Loucy (cell line): ENCODE measurements at regions not wholly inside any gene's neighbourhood (a gene's known extent, or its start where the extent isn't known, plus 50 kb on each side); places are given as distances from the start of the nearest gene placed in this dataset.

ENCODE experiments used
- H2AFZ ChIP-seq: fragments of 200-600 bp; sonication (generic); 2 replicates; pipeline ENCODE4 v1.6.0; 2016; ENCODE audit warnings: antibody characterized with exemption, mild to moderate bottlenecking, low read length, moderate library complexity
- H3F3A ChIP-seq: fragments of 200-600 bp; 2 replicates; pipeline ENCODE4 v1.6.0; 2016; ENCODE audit warnings: antibody characterized with exemption, low read depth, mild to moderate bottlenecking
- H3K27me3 ChIP-seq: fragments of 200-600 bp; sonication (generic); 2 replicates; pipeline ENCODE4 v1.6.1; 2014; ENCODE audit warnings: low read length, mild to moderate bottlenecking; ENCODE audit not compliant: insufficient read depth, poor library complexity, severe bottlenecking
- H3K36me3 ChIP-seq: fragments of 200-600 bp; sonication (generic); 2 replicates; pipeline ENCODE4 v1.6.1; 2016; ENCODE audit warnings: low read length; ENCODE audit not compliant: insufficient read depth
- H3K4me1 ChIP-seq: fragments of 200-600 bp; sonication (generic); 2 replicates; pipeline ENCODE4 v1.5.1; 2014; ENCODE audit warnings: low read length, mild to moderate bottlenecking; ENCODE audit not compliant: insufficient read depth, poor library complexity, severe bottlenecking
- H3K4me2 ChIP-seq: fragments of 200-600 bp; sonication (generic); 2 replicates; pipeline ENCODE4 v1.6.0; 2014; ENCODE audit warnings: antibody characterized with exemption, low read length, low read depth, mild to moderate bottlenecking; ENCODE audit not compliant: poor library complexity, severe bottlenecking
- H3K4me3 ChIP-seq: fragments of 200-600 bp; sonication (generic); 2 replicates; pipeline ENCODE4 v1.5.1; 2014; ENCODE audit warnings: low read length, mild to moderate bottlenecking, mixed read lengths; ENCODE audit not compliant: poor library complexity, severe bottlenecking
- H3K79me2 ChIP-seq: fragments of 200-600 bp; sonication (generic); 2 replicates; pipeline ENCODE4 v1.6.1; 2014; ENCODE audit warnings: low read length; ENCODE audit not compliant: insufficient read depth
- H3K9ac ChIP-seq: fragments of 200-600 bp; sonication (generic); 2 replicates; pipeline ENCODE4 v1.6.0; 2014; ENCODE audit warnings: mild to moderate bottlenecking, low read depth, low read length, moderate library complexity; ENCODE audit not compliant: poor library complexity, severe bottlenecking
- H3K9me2 ChIP-seq: fragments of 200-600 bp; sonication (generic); replicated peaks from 2 replicates; pipeline ENCODE4 v1.6.1; 2016; ENCODE audit warnings: low read depth, low read length, mixed read lengths
- H3K9me3 ChIP-seq: fragments of 200-600 bp; sonication (generic); 2 replicates; pipeline ENCODE4 v1.6.1; 2014; ENCODE audit warnings: mild to moderate bottlenecking, antibody characterized with exemption, low read length, low read depth; ENCODE audit not compliant: insufficient read depth
- H4K20me1 ChIP-seq: fragments of 200-600 bp; sonication (generic); 2 replicates; pipeline ENCODE4 v1.6.0; 2014; ENCODE audit warnings: antibody characterized with exemption, low read length, mild to moderate bottlenecking; ENCODE audit not compliant: insufficient read depth, poor library complexity, severe bottlenecking
- CTCF ChIP-seq: fragments of 200-600 bp; sonication (generic); conservative IDR thresholded peaks from 2 replicates; pipeline ENCODE4 v1.5.1; 2014; ENCODE audit warnings: mild to moderate bottlenecking, antibody characterized with exemption, low read length
- EZH2phosphoT487 ChIP-seq: fragments of 200-600 bp; IDR thresholded peaks from 2 replicates; pipeline ENCODE4 v1.6.1; 2018; ENCODE audit warnings: antibody characterized with exemption, mild to moderate bottlenecking, moderate library complexity, borderline replicate concordance

GRCh38 chr20:59413326-59413865 is 113.0 kb downstream of the EDN3 start:
- Histone ChIP-seq H3K4me3 (no peak overlapping the region), H3F3A (no peaks in the 10 kb centered on the region), H3K4me1 (no peaks in the 10 kb centered on the region), H3K36me3 (no peaks in the 10 kb centered on the region), H3K9me3 (no peaks in the 10 kb centered on the region), H3K27me3 (no peaks in the 10 kb centered on the region), H4K20me1 (no peaks in the 10 kb centered on the region), H3K4me2 (no peak overlapping the region), H2AFZ (no peak overlapping the region), H3K79me2 (no peaks in the 10 kb centered on the region), H3K9ac (no peak overlapping the region), H3K9me2 (no peaks in the 10 kb centered on the region)
- TF ChIP-seq EZH2phosphoT487 (no peak), CTCF (no peak)

GRCh38 chr20:59414936-59415623 is 114.7 kb downstream of the EDN3 start:
- Histone ChIP-seq H3K27me3 (no peaks in the 10 kb centered on the region), H4K20me1 (no peaks in the 10 kb centered on the region), H2AFZ (no peak overlapping the region), H3K9ac (no peak overlapping the region), H3K4me2 (no peak overlapping the region), H3K9me2 (no peaks in the 10 kb centered on the region), H3K9me3 (no peaks in the 10 kb centered on the region), H3F3A (no peaks in the 10 kb centered on the region), H3K4me1 (no peaks in the 10 kb centered on the region), H3K36me3 (no peaks in the 10 kb centered on the region), H3K4me3 (no peak overlapping the region), H3K79me2 (no peaks in the 10 kb centered on the region)
- no peak for TF ChIP-seq EZH2phosphoT487
- TF ChIP-seq CTCF: no peak

GRCh38 chr20:59416916-59417315 is 116.5 kb downstream of the EDN3 start:
- Histone ChIP-seq H3K27me3 (no peaks in the 10 kb centered on the region), H3K4me1 (no peaks in the 10 kb centered on the region), H3K79me2 (no peaks in the 10 kb centered on the region), H3K4me3 (no peak overlapping the region), H3F3A (no peaks in the 10 kb centered on the region), H4K20me1 (no peaks in the 10 kb centered on the region), H3K9me2 (no peaks in the 10 kb centered on the region), H2AFZ (no peak overlapping the region), H3K36me3 (no peaks in the 10 kb centered on the region), H3K9me3 (no peaks in the 10 kb centered on the region), H3K9ac (no peak overlapping the region), H3K4me2 (no peak overlapping the region)
- TF ChIP-seq CTCF (no peak), EZH2phosphoT487 (no peak)
